WTC11 (cell line): ENCODE measurements at regions not wholly inside any gene's neighbourhood (a gene's known extent, or its start where the extent isn't known, plus 50 kb on each side); places are given as distances from the start of the nearest gene placed in this dataset.

Source experiments
- ATAC-seq: fragments of 200-7000 bp; cut with Tn5 transposase; 2 replicates; pipeline ENCODE4 v1.10.0; 2021; ENCODE audit warnings: mild to moderate bottlenecking, moderate library complexity
- CTCF ChIA-PET: fragments of 300-600 bp; sonication (Branson Sonifier 250); formaldehyde crosslinking; loops from one replicate; lab custom pipeline; 2021; ENCODE audit warnings: antibody characterized with exemption; lab: Charles Lee
- POLR2A ChIA-PET: fragments of 350-600 bp; sonication (Branson Sonifier 250); formaldehyde crosslinking; loops from one replicate; lab custom pipeline; 2021; ENCODE audit warnings: antibody characterized with exemption; lab: Charles Lee
- DNase-seq: peaks from one replicate; pipeline ENCODE4 v3.0.0; 2021; ENCODE audit warnings: low spot score
- H3K27ac Mint-ChIP-seq: 2 replicates; pipeline ENCODE4 v1.8.0; 2021; ENCODE audit warnings: mixed read lengths
- H3K27me3 Mint-ChIP-seq: 2 replicates; pipeline ENCODE4 v1.8.0; 2021; ENCODE audit warnings: low read depth, mild to moderate bottlenecking, moderate library complexity, mixed read lengths
- H3K36me3 Mint-ChIP-seq: 2 replicates; pipeline ENCODE4 v1.8.0; 2021; ENCODE audit warnings: mixed read lengths
- H3K4me1 Mint-ChIP-seq: 2 replicates; pipeline ENCODE4 v1.8.0; 2022; ENCODE audit warnings: mixed read lengths
- H3K4me3 Mint-ChIP-seq: 2 replicates; pipeline ENCODE4 v1.8.0; 2021; ENCODE audit warnings: mild to moderate bottlenecking, moderate library complexity, mixed read lengths
- H3K9me3 Mint-ChIP-seq: 2 replicates; pipeline ENCODE4 v1.8.0; 2021; ENCODE audit warnings: mixed read lengths
- ATF6 ChIP-seq: sonication (generic); formaldehyde crosslinking; IDR thresholded peaks from 2 replicates; pipeline ENCODE4 v1.8.1; 2023; ENCODE audit warnings: mild to moderate bottlenecking, missing genetic modification reagents
- EMX1 ChIP-seq: fragments of 250-450 bp; sonication (Bioruptor Pico); IDR thresholded peaks from 2 replicates; pipeline ENCODE4 v1.8.0; 2021; ENCODE audit warnings: mild to moderate bottlenecking
- FOXK1 ChIP-seq: sonication (generic); formaldehyde crosslinking; IDR thresholded peaks from 2 replicates; pipeline ENCODE4 v1.8.0; 2022; ENCODE audit warnings: mild to moderate bottlenecking, moderate library complexity, missing genetic modification reagents
- NFYB ChIP-seq: sonication (generic); formaldehyde crosslinking; conservative IDR thresholded peaks from 2 replicates; pipeline ENCODE4 v1.8.0; 2022; ENCODE audit warnings: low read depth, missing genetic modification reagents
- NR1H2 ChIP-seq: sonication (generic); formaldehyde crosslinking; IDR thresholded peaks from 2 replicates; pipeline ENCODE4 v1.9.0; 2021; ENCODE audit warnings: mild to moderate bottlenecking, moderate library complexity, missing genetic modification reagents
- PREB ChIP-seq: sonication (generic); formaldehyde crosslinking; IDR thresholded peaks from 2 replicates; pipeline ENCODE4 v1.8.1; 2022; ENCODE audit warnings: mild to moderate bottlenecking, missing genetic modification reagents, moderate library complexity, borderline replicate concordance
- PRRX2 ChIP-seq: fragments of 250-450 bp; sonication (Bioruptor Pico); IDR thresholded peaks from 2 replicates; pipeline ENCODE4 v1.8.0; 2021; ENCODE audit warnings: mild to moderate bottlenecking
- SMAD4 ChIP-seq: sonication (generic); formaldehyde crosslinking; IDR thresholded peaks from 2 replicates; pipeline ENCODE4 v1.8.0; 2022; ENCODE audit warnings: mild to moderate bottlenecking, missing genetic modification reagents
- SOX15 ChIP-seq: fragments of 250-450 bp; sonication (Bioruptor Pico); IDR thresholded peaks from 2 replicates; pipeline ENCODE4 v1.9.0; 2021; ENCODE audit warnings: mild to moderate bottlenecking
- TCF7 ChIP-seq: sonication (generic); formaldehyde crosslinking; IDR thresholded peaks from 2 replicates; pipeline ENCODE4 v1.8.0; 2022; ENCODE audit warnings: mild to moderate bottlenecking, low read depth, missing genetic modification reagents, moderate library complexity
- TEAD4 ChIP-seq: sonication (generic); formaldehyde crosslinking; IDR thresholded peaks from 2 replicates; pipeline ENCODE4 v1.8.0; 2022; ENCODE audit warnings: mild to moderate bottlenecking, missing genetic modification reagents
- TP53 ChIP-seq: sonication (generic); formaldehyde crosslinking; IDR thresholded peaks from 2 replicates; pipeline ENCODE4 v1.8.1; 2023; ENCODE audit warnings: mild to moderate bottlenecking, missing genetic modification reagents
- USF1 ChIP-seq: sonication (generic); formaldehyde crosslinking; IDR thresholded peaks from 2 replicates; pipeline ENCODE4 v1.8.0; 2022; ENCODE audit warnings: mild to moderate bottlenecking, missing genetic modification reagents
- ZNF138 ChIP-seq: sonication (generic); formaldehyde crosslinking; conservative IDR thresholded peaks from 2 replicates; pipeline ENCODE4 v1.8.1; 2022; ENCODE audit warnings: mild to moderate bottlenecking, moderate library complexity, missing genetic modification reagents
- ZNF416 ChIP-seq: fragments of 250-450 bp; sonication (Bioruptor Pico); IDR thresholded peaks from 2 replicates; pipeline ENCODE4 v1.9.0; 2021; ENCODE audit warnings: mild to moderate bottlenecking, inconsistent platforms
- ZNF671 ChIP-seq: fragments of 250-450 bp; sonication (Bioruptor Pico); IDR thresholded peaks from 2 replicates; pipeline ENCODE4 v1.8.0; 2021; ENCODE audit warnings: mild to moderate bottlenecking
- TF ChIP-seq, protein P1 (sequence below): fragments of 250-450 bp; sonication (Bioruptor Pico); IDR thresholded peaks from 2 replicates; pipeline ENCODE4 v1.9.0; 2021; ENCODE audit warnings: mild to moderate bottlenecking
- TF ChIP-seq, protein P2 (sequence below): fragments of 250-450 bp; sonication (Bioruptor Pico); IDR thresholded peaks from 2 replicates; pipeline ENCODE4 v2.1.2; 2022; ENCODE audit warnings: mild to moderate bottlenecking, moderate library complexity
- TF ChIP-seq, protein P3 (sequence below): sonication (generic); formaldehyde crosslinking; IDR thresholded peaks from 2 replicates; pipeline ENCODE4 v1.8.0; 2022; ENCODE audit warnings: missing genetic modification reagents
- TF ChIP-seq, protein P4 (sequence below): sonication (generic); formaldehyde crosslinking; conservative IDR thresholded peaks from 2 replicates; pipeline ENCODE4 v1.8.1; 2022; ENCODE audit warnings: mild to moderate bottlenecking, missing genetic modification reagents
- TF ChIP-seq, protein P5 (sequence below): sonication (generic); formaldehyde crosslinking; IDR thresholded peaks from 2 replicates; pipeline ENCODE4 v1.8.1; 2023; ENCODE audit warnings: mild to moderate bottlenecking, missing genetic modification reagents, moderate library complexity

GRCh38 chr16:62977876-62978275 lies 941.6 kb upstream of the CDH8 start:
- Mint-ChIP-seq H3K4me1 (0 out of 2 replicates have a peak, but pooled peaks cover 3% of the 10 kb centered on the region), H3K27ac (no peak overlapping the region), H3K27me3 (no peaks in the 10 kb centered on the region), H3K9me3 (no peaks in the 10 kb centered on the region; the same call in 1 of the 2 replicates), H3K36me3 (no peaks in the 10 kb centered on the region), H3K4me3 (no peak overlapping the region)
- ATAC-seq (0 out of 2 replicates have a peak, but pooled peaks have one; percentile 20), DNase-seq (no peak)
- ChIA-PET POLR2A (interaction anchor here (0.6 kb wide), 1 partner anchor 48 kb away, joined by 3 read pairs; no protein-coding TSS in a partner anchor), CTCF (interaction anchor here (0.6 kb wide), 1 partner anchor 629 kb away, joined by 3 read pairs; no protein-coding TSS in a partner anchor)
- TF ChIP-seq ZNF671 (CRISPR knock-in tag) (no peak), PRRX2 (CRISPR knock-in tag) (no peak), TCF7 (CRISPR knock-in tag) (no peak)
- TF ChIP-seq, protein P1, sequence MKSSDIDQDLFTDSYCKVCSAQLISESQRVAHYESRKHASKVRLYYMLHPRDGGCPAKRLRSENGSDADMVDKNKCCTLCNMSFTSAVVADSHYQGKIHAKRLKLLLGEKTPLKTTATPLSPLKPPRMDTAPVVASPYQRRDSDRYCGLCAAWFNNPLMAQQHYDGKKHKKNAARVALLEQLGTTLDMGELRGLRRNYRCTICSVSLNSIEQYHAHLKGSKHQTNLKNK (CRISPR knock-in tag): no peak

- H3K4me3 Mint-ChIP-seq: no peak overlapping the region
- TF ChIP-seq ATF6 (CRISPR knock-in tag) (no peak), TP53 (CRISPR knock-in tag) (no peak), USF1 (CRISPR knock-in tag) (no peak), TEAD4 (CRISPR knock-in tag) (no peak), PREB (CRISPR knock-in tag) (no peak), ZNF416 (CRISPR knock-in tag) (no peak), FOXK1 (CRISPR knock-in tag) (no peak), NFYB (CRISPR knock-in tag) (no peak), SMAD4 (CRISPR knock-in tag) (no peak), ZNF138 (CRISPR knock-in tag) (no peak), EMX1 (no peak), NR1H2 (CRISPR knock-in tag) (no peak), SOX15 (CRISPR knock-in tag) (no peak)
- TF ChIP-seq, protein P2, sequence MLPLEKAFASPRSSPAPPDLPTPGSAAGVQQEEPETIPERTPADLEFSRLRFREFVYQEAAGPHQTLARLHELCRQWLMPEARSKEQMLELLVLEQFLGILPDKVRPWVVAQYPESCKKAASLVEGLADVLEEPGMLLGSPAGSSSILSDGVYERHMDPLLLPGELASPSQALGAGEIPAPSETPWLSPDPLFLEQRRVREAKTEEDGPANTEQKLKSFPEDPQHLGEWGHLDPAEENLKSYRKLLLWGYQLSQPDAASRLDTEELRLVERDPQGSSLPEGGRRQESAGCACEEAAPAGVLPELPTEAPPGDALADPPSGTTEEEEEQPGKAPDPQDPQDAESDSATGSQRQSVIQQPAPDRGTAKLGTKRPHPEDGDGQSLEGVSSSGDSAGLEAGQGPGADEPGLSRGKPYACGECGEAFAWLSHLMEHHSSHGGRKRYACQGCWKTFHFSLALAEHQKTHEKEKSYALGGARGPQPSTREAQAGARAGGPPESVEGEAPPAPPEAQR (CRISPR knock-in tag): no peak
- TF ChIP-seq, protein P3, sequence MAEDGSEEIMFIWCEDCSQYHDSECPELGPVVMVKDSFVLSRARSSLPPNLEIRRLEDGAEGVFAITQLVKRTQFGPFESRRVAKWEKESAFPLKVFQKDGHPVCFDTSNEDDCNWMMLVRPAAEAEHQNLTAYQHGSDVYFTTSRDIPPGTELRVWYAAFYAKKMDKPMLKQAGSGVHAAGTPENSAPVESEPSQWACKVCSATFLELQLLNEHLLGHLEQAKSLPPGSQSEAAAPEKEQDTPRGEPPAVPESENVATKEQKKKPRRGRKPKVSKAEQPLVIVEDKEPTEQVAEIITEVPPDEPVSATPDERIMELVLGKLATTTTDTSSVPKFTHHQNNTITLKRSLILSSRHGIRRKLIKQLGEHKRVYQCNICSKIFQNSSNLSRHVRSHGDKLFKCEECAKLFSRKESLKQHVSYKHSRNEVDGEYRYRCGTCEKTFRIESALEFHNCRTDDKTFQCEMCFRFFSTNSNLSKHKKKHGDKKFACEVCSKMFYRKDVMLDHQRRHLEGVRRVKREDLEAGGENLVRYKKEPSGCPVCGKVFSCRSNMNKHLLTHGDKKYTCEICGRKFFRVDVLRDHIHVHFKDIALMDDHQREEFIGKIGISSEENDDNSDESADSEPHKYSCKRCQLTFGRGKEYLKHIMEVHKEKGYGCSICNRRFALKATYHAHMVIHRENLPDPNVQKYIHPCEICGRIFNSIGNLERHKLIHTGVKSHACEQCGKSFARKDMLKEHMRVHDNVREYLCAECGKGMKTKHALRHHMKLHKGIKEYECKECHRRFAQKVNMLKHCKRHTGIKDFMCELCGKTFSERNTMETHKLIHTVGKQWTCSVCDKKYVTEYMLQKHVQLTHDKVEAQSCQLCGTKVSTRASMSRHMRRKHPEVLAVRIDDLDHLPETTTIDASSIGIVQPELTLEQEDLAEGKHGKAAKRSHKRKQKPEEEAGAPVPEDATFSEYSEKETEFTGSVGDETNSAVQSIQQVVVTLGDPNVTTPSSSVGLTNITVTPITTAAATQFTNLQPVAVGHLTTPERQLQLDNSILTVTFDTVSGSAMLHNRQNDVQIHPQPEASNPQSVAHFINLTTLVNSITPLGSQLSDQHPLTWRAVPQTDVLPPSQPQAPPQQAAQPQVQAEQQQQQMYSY (CRISPR knock-in tag): no peak
- TF ChIP-seq, protein P4, sequence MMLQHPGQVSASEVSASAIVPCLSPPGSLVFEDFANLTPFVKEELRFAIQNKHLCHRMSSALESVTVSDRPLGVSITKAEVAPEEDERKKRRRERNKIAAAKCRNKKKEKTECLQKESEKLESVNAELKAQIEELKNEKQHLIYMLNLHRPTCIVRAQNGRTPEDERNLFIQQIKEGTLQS (CRISPR knock-in tag): no peak
- TF ChIP-seq, protein P5, sequence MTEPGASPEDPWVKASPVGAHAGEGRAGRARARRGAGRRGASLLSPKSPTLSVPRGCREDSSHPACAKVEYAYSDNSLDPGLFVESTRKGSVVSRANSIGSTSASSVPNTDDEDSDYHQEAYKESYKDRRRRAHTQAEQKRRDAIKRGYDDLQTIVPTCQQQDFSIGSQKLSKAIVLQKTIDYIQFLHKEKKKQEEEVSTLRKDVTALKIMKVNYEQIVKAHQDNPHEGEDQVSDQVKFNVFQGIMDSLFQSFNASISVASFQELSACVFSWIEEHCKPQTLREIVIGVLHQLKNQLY: no peak
- TF ChIP-seq, all 79 proteins: peak for 0
- POLR2A ChIA-PET: no interaction called here
- CTCF ChIA-PET: no interaction called here
- DNase-seq: no peak
- H3K27me3 Mint-ChIP-seq: no peaks in the 10 kb centered on the region
- no peak for ATAC-seq
- no peak overlapping the region for H3K27ac Mint-ChIP-seq
- H3K4me1 Mint-ChIP-seq: no peaks in the 10 kb centered on the region
- no peaks in the 10 kb centered on the region for H3K36me3 Mint-ChIP-seq
- no peaks in the 10 kb centered on the region for H3K9me3 Mint-ChIP-seq
Observed at GRCh38 chr16:62974424-62974823, 938.2 kb upstream of the CDH8 start.
